Stomach (tissue), 8 donors: ENCODE measurements at regions not wholly inside any gene's neighbourhood (a gene's known extent, or its start where the extent isn't known, plus 50 kb on each side); places are given as distances from the start of the nearest gene placed in this dataset.

Experiments used
- DNase-seq, 2 donors: peaks; one replicate each; pipeline versions ENCODE4 v3.0.0 to v3.0.0-alpha.2; 2013 to 2019
- H3K27ac ChIP-seq, 5 donors: fragments of 200-600 bp in 4 of 5; sonication (generic) in 4 of 5; one replicate each; pipeline ENCODE4 v1.5.1; 2013 to 2019; ENCODE audit warnings: mild to moderate bottlenecking in 1 of 5, moderate library complexity in 1 of 5
- H3K27me3 ChIP-seq, 3 donors: fragments of 200-600 bp; sonication (generic); one replicate each; pipeline ENCODE4 v1.5.1; 2017 to 2019; ENCODE audit warnings: mixed run types in 1 of 3
- H3K36me3 ChIP-seq, 4 donors: fragments of 200-600 bp; sonication (generic); 1 replicate in 3 of 4; 2 replicates in 1 of 4; pipeline ENCODE4 v1.5.1; 2016 to 2019
- H3K4me1 ChIP-seq, 4 donors: fragments of 200-600 bp; sonication (generic); one replicate each; pipeline ENCODE4 v1.5.1; 2016 to 2019
- H3K4me3 ChIP-seq, 4 donors: fragments of 200-600 bp; sonication (generic) in 3 of 4; one replicate each; pipeline ENCODE4 v1.5.1; 2016 to 2019; ENCODE audit warnings: mild to moderate bottlenecking in 1 of 4
- H3K9me3 ChIP-seq, 4 donors: fragments of 200-600 bp; sonication (generic); one replicate each; pipeline ENCODE4 v1.5.1; 2016 to 2019
- CTCF ChIP-seq, 7 experiments: fragments of 450-650 bp in 4 of 7; fragments of 200-600 bp in 3 of 7; sonication (generic) in 3 of 7; IDR thresholded peaks; one replicate each; pipeline ENCODE4 v1.5.1; 2016 to 2019; ENCODE audit warnings: antibody characterized with exemption in 7 of 7, control low read depth in 2 of 7, mild to moderate bottlenecking in 1 of 7
- EP300 ChIP-seq: sonication (generic); formaldehyde crosslinking; IDR thresholded peaks from one replicate; pipeline ENCODE4 v1.6.1; 2017; ENCODE audit warnings: antibody characterized with exemption
- POLR2A ChIP-seq, 4 donors: fragments of 450-650 bp; IDR thresholded peaks; one replicate each; pipeline ENCODE4 v1.6.1; 2016; ENCODE audit warnings: antibody characterized with exemption in 4 of 4, control low read depth in 2 of 4, mild to moderate bottlenecking in 1 of 4, moderate library complexity in 1 of 4
- POLR2AphosphoS5 ChIP-seq, 3 donors: sonication (generic); formaldehyde crosslinking; IDR thresholded peaks; one replicate each; pipeline ENCODE4 v1.6.1; 2016; ENCODE audit warnings: antibody characterized with exemption in 3 of 3
- WGBS, 5 donors: extraction: QIAGEN DNeasy Blood & Tissue Kit in 3 of 5; methylation state at CpG; one replicate each; pipeline versions ENCODE4 v1.1.5 to v1.1.7; 2013 to 2018; 5-methylcytosine and 5-hydroxymethylcytosine counted together
- intact Hi-C: fragments of 100-400 bp; cut with DNase I; formaldehyde crosslinking; loops from one replicate; pipeline ENCODE4 v1.15.1; 2023; ENCODE audit warnings: low total_unique reads
- donor health status: healthy with polysubstance abuse.
- donor health status: Bipolar disorder and iron deficiency.
- donor health status: healthy.

GRCh38 chr2:67075530-67076238, 321.4 kb upstream of the ETAA1 start:
- Histone ChIP-seq H3K9me3 (peaks cover 0 to 8% (median 3%) of the 10 kb centered on the region in 4 donors), H3K4me1 (no peaks in the 10 kb centered on the region), H3K27me3 (no peaks in the 10 kb centered on the region), H3K4me3 (no peak overlapping the region), H3K27ac (no peak overlapping the region), H3K36me3 (no peaks in the 10 kb centered on the region)
- no peak for TF ChIP-seq EP300
- TF ChIP-seq CTCF (IDR thresholded peaks at IDR 0.05): no peak
- no peak for TF ChIP-seq POLR2A (IDR thresholded peaks at IDR 0.05)
- 79 to 87% (median 87%) methylated on average over 3 of the region's 3 CpGs for WGBS, 5 donors
- no peak for DNase-seq
- intact Hi-C loops: no loop called here

- H3K9me3 ChIP-seq: peaks cover 0 to 9% (median 3%) of the 10 kb centered on the region in 4 donors
- no peaks in the 10 kb centered on the region for H3K27me3 ChIP-seq
- no peak for DNase-seq
- H3K36me3 ChIP-seq: no peaks in the 10 kb centered on the region
- no peaks in the 10 kb centered on the region for H3K4me1 ChIP-seq
- 70 to 79% (median 74%) methylated on average over 1 of the region's 1 CpG for WGBS, 5 donors
- intact Hi-C loops: no loop called here
- TF ChIP-seq POLR2A (IDR thresholded peaks at IDR 0.05) (no peak), EP300 (no peak), CTCF (IDR thresholded peaks at IDR 0.05) (no peak), POLR2AphosphoS5 (IDR thresholded peaks at IDR 0.05) (no peak)
- no peak overlapping the region for H3K27ac ChIP-seq
- no peak overlapping the region for H3K4me3 ChIP-seq
Measured at GRCh38 chr2:67076239-67076624, 320.9 kb upstream of the ETAA1 start.

GRCh38 chr2:67079729-67080128, 317.4 kb upstream of the ETAA1 start:
- peaks cover 0 to 9% (median 3%) of the 10 kb centered on the region in 4 donors for H3K9me3 ChIP-seq
- no peak overlapping the region for H3K4me3 ChIP-seq
- no peak for TF ChIP-seq POLR2A (IDR thresholded peaks at IDR 0.05)
- TF ChIP-seq POLR2AphosphoS5 (IDR thresholded peaks at IDR 0.05): no peak
- no peak for TF ChIP-seq EP300
- TF ChIP-seq CTCF (IDR thresholded peaks at IDR 0.05): no peak
- H3K4me1 ChIP-seq: no peaks in the 10 kb centered on the region
- H3K27me3 ChIP-seq: no peaks in the 10 kb centered on the region
- WGBS, 5 donors: 60 to 79% (median 67%) methylated on average over 3 of the region's 3 CpGs
- no peak for DNase-seq
- H3K36me3 ChIP-seq: no peaks in the 10 kb centered on the region
- intact Hi-C loops: no loop called here
- no peak overlapping the region for H3K27ac ChIP-seq

- Histone ChIP-seq H3K4me1 (no peaks in the 10 kb centered on the region), H3K4me3 (no peak overlapping the region), H3K36me3 (no peaks in the 10 kb centered on the region), H3K27me3 (no peaks in the 10 kb centered on the region), H3K27ac (no peak overlapping the region), H3K9me3 (peaks cover 0 to 9% (median 3%) of the 10 kb centered on the region in 4 donors)
- intact Hi-C loops: no loop called here
- no peak for DNase-seq
- TF ChIP-seq CTCF (IDR thresholded peaks at IDR 0.05) (no peak), POLR2A (IDR thresholded peaks at IDR 0.05) (no peak)
Measured at GRCh38 chr2:67082813-67083212, 314.3 kb upstream of the ETAA1 start.
